ENCODE measurements at regions not wholly inside any gene's neighbourhood (a gene's known extent, or its start where the extent isn't known, plus 50 kb on each side); places are given as distances from the start of the nearest gene placed in this dataset.

GRCh38 chr6:1542335-1542734, 67.4 kb upstream of the FOXC1 start:
- Mint-ChIP-seq H3K36me3 (no peaks in the 10 kb centered on the region), H3K27ac (no peak overlapping the region), H3K9me3 (peaks cover 4% of the 10 kb centered on the region), H3K4me3 (no peak overlapping the region), H3K4me1 (ENCODE audit: unreplicated experiment) (peaks cover 7% of the 10 kb centered on the region), H3K27me3 (no peaks in the 10 kb centered on the region)
- DNase-seq (ENCODE audit: extremely low spot score, unreplicated experiment): no peak
- TF ChIP-seq CTCF (conservative IDR thresholded peaks at IDR 0.05): no peak

GRCh38 chr6:1542764-1543163, 67.0 kb upstream of the FOXC1 start:
- Mint-ChIP-seq H3K36me3 (no peaks in the 10 kb centered on the region), H3K4me3 (no peak overlapping the region), H3K27me3 (no peaks in the 10 kb centered on the region), H3K4me1 (ENCODE audit: unreplicated experiment) (peaks cover 7% of the 10 kb centered on the region), H3K27ac (no peak overlapping the region), H3K9me3 (peaks cover 4% of the 10 kb centered on the region)
- DNase-seq (ENCODE audit: extremely low spot score, unreplicated experiment): no peak
- no peak for TF ChIP-seq CTCF (conservative IDR thresholded peaks at IDR 0.05)

GRCh38 chr6:1544000-1544399, 65.7 kb upstream of the FOXC1 start:
- Mint-ChIP-seq H3K4me1 (ENCODE audit: unreplicated experiment) (peaks cover 7% of the 10 kb centered on the region), H3K4me3 (no peak overlapping the region), H3K27ac (no peak overlapping the region), H3K36me3 (no peaks in the 10 kb centered on the region), H3K9me3 (peaks cover 4% of the 10 kb centered on the region), H3K27me3 (peaks cover 5% of the 10 kb centered on the region)
- TF ChIP-seq CTCF (conservative IDR thresholded peaks at IDR 0.05): no peak
- no peak for DNase-seq (ENCODE audit: extremely low spot score, unreplicated experiment)

- no peak for TF ChIP-seq CTCF (conservative IDR thresholded peaks at IDR 0.05)
- Mint-ChIP-seq H3K27me3 (peaks cover 5% of the 10 kb centered on the region), H3K4me3 (no peak overlapping the region), H3K36me3 (no peaks in the 10 kb centered on the region), H3K27ac (no peak overlapping the region), H3K9me3 (peaks cover 4% of the 10 kb centered on the region), H3K4me1 (ENCODE audit: unreplicated experiment) (peaks cover 7% of the 10 kb centered on the region)
- DNase-seq (ENCODE audit: extremely low spot score, unreplicated experiment): no peak
Observed at GRCh38 chr6:1544603-1545002, 65.1 kb upstream of the FOXC1 start.

GRCh38 chr6:1545654-1546053, 64.1 kb upstream of the FOXC1 start:
- no peak overlapping the region for H3K27ac Mint-ChIP-seq
- peaks cover 5% of the 10 kb centered on the region for H3K27me3 Mint-ChIP-seq
- no peaks in the 10 kb centered on the region for H3K36me3 Mint-ChIP-seq
- DNase-seq (ENCODE audit: extremely low spot score, unreplicated experiment): no peak
- no peak overlapping the region for H3K4me3 Mint-ChIP-seq
- H3K4me1 Mint-ChIP-seq (ENCODE audit: unreplicated experiment): peaks cover 5% of the 10 kb centered on the region
- peaks cover 7% of the 10 kb centered on the region for H3K9me3 Mint-ChIP-seq
- TF ChIP-seq CTCF (conservative IDR thresholded peaks at IDR 0.05): no peak

- no peak for TF ChIP-seq CTCF (conservative IDR thresholded peaks at IDR 0.05)
- no peak for DNase-seq (ENCODE audit: extremely low spot score, unreplicated experiment)
- no peak overlapping the region for H3K27ac Mint-ChIP-seq
- peaks cover 5% of the 10 kb centered on the region for H3K27me3 Mint-ChIP-seq
- peaks cover 8% of the 10 kb centered on the region for H3K9me3 Mint-ChIP-seq
- no peak overlapping the region for H3K4me3 Mint-ChIP-seq
- H3K36me3 Mint-ChIP-seq: no peaks in the 10 kb centered on the region
- no peaks in the 10 kb centered on the region for H3K4me1 Mint-ChIP-seq (ENCODE audit: unreplicated experiment)
Observed at GRCh38 chr6:1547785-1548184, 61.9 kb upstream of the FOXC1 start.

All from type B pancreatic cell (in vitro differentiated cells).